ENCODE measurements at regions not wholly inside any gene's neighbourhood (a gene's known extent, or its start where the extent isn't known, plus 50 kb on each side); places are given as distances from the start of the nearest gene placed in this dataset.

DNA sequence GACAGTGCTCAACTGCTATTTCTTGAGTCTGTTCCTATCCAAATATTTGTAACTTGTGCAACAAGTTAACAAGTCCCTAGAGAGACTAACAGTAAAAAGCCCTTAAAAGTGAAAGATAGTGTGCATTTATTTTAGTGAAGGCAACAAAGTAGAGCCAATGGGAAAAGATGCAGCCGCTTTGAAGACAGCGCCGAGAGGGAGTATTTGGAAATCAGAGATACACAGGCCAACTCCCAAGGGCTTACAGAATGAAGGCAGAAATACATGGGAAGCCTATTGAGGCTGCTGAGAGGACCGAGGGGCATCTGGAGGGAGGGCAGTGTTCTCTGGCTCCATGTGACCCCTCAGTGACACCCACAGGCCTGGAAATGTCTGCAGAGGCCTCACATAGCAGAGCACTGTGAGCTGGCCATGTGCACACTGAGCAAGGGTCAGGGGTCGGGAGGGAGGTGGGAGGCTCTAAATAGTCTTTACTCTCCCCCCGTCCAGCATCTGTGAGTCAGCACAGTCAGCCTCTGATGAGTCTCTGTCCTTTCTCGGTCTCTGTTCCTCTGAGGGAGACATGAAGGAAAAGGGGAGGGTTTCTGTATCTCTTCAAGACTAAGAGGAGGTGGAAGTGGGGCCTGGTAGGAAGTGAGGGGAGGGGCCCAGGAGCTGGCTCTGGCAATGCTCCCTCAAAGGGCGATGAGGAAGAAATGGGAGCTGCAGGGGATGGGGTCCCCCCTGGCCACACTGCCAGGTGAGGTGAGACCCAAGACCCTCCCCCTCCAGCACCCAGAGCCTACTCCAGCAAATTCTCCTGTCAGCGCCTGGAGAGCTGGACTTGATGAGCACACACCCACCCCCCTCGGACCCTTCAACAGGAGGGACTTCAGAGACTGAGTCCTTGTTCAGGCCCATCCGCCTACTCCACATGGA is 133.6 kb downstream of the SP3 start:
- no peak overlapping the region for H3K4me3 ChIP-seq
- no peaks in the 10 kb centered on the region for H3K27me3 ChIP-seq
- H3K27ac ChIP-seq: peak overlapping the region in 1 of 4 donors; percentile 38
- no peaks in the 10 kb centered on the region for H3K36me3 ChIP-seq
- no peak for DNase-seq
- H3K9me3 ChIP-seq: no peaks in the 10 kb centered on the region
- H3K4me1 ChIP-seq: no peaks in the 10 kb centered on the region
- TF ChIP-seq, protein P1, sequence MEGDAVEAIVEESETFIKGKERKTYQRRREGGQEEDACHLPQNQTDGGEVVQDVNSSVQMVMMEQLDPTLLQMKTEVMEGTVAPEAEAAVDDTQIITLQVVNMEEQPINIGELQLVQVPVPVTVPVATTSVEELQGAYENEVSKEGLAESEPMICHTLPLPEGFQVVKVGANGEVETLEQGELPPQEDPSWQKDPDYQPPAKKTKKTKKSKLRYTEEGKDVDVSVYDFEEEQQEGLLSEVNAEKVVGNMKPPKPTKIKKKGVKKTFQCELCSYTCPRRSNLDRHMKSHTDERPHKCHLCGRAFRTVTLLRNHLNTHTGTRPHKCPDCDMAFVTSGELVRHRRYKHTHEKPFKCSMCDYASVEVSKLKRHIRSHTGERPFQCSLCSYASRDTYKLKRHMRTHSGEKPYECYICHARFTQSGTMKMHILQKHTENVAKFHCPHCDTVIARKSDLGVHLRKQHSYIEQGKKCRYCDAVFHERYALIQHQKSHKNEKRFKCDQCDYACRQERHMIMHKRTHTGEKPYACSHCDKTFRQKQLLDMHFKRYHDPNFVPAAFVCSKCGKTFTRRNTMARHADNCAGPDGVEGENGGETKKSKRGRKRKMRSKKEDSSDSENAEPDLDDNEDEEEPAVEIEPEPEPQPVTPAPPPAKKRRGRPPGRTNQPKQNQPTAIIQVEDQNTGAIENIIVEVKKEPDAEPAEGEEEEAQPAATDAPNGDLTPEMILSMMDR (IDR thresholded peaks at IDR 0.05): no peak
- TF ChIP-seq POLR2A (IDR thresholded peaks at IDR 0.05): no peak

DNA sequence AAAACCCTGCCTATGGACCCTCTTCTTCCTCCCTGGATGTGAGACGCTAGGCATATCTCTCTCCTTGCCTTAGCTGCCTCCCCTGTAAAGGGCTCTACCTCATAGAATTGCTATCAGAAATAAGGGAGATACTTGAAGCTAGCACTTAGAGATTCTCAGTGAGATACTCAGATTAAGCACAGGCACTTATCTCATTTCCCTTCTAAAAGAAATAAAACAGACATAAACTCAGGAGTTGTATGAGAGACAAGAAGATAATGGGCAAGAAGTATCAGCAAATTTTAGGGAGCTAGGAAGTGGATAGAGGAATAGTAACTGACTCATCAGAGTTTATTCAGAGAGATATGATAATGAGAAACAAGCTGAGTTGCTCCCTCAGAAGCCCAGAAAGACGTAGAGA is 131.0 kb downstream of the SP3 start:
- DNase-seq: no peak
- Histone ChIP-seq H3K4me1 (no peaks in the 10 kb centered on the region), H3K9me3 (no peaks in the 10 kb centered on the region), H3K27me3 (no peaks in the 10 kb centered on the region), H3K4me3 (no peak overlapping the region), H3K27ac (no peak overlapping the region), H3K36me3 (no peaks in the 10 kb centered on the region)
- no peak for TF ChIP-seq POLR2A (IDR thresholded peaks at IDR 0.05)
- TF ChIP-seq, protein P1 (IDR thresholded peaks at IDR 0.05): no peak

DNA sequence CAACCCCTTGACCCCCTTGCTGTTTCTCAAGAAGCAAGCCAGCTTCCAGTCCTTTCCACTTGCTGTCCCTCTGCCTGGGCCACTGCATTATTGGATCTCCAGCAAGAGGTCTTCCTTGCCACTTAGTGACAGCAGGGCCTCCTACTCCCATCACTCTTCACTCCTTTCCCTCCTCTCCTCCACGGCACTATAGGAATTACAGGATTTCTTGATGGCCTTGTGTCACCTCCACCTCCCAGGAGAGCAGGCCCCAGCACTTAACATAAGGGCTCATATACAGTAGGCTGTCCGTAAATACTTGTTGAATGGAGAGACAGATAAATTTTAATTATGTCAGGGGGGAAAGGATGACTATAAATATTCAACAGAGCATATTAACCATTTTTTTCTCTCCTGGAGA is 129.4 kb downstream of the SP3 start:
- no peaks in the 10 kb centered on the region for H3K27me3 ChIP-seq
- no peak for TF ChIP-seq POLR2A (IDR thresholded peaks at IDR 0.05)
- TF ChIP-seq, protein P1 (IDR thresholded peaks at IDR 0.05): no peak

DNA sequence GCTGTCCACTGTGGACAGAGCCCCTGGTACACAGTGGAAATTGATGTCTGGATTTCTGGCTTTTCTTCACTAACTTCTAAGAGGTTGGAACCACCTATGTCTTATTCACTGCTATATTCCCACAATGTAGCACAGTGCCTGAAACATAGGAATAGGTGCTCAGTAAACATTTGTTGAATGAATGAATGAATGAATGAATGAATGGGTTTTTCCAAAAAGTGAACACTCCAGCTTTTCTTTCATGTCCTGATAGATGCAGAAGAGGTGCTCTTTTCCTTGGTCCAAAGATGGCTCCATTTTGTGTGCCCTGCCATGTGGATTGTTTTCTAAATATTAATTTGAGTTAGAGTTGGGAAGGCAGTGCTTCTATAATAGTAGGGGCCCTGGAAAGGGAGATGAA is 124.1 kb downstream of the SP3 start:
- no peak for TF ChIP-seq POLR2A (IDR thresholded peaks at IDR 0.05)
- TF ChIP-seq, protein P1 (IDR thresholded peaks at IDR 0.05): no peak
- no peaks in the 10 kb centered on the region for H3K27me3 ChIP-seq
- H3K4me1 ChIP-seq: no peaks in the 10 kb centered on the region
- H3K27ac ChIP-seq: no peak overlapping the region
- H3K4me3 ChIP-seq: no peak overlapping the region
- no peak for DNase-seq
- no peaks in the 10 kb centered on the region for H3K9me3 ChIP-seq
- no peaks in the 10 kb centered on the region for H3K36me3 ChIP-seq

More for the DNA sequence above, 129.4 kb downstream of the SP3 start:
- H3K27ac ChIP-seq: no peak overlapping the region
- no peaks in the 10 kb centered on the region for H3K9me3 ChIP-seq
- H3K4me1 ChIP-seq: no peaks in the 10 kb centered on the region
- no peak overlapping the region for H3K4me3 ChIP-seq
- DNase-seq: no peak
- H3K36me3 ChIP-seq: no peaks in the 10 kb centered on the region

DNA sequence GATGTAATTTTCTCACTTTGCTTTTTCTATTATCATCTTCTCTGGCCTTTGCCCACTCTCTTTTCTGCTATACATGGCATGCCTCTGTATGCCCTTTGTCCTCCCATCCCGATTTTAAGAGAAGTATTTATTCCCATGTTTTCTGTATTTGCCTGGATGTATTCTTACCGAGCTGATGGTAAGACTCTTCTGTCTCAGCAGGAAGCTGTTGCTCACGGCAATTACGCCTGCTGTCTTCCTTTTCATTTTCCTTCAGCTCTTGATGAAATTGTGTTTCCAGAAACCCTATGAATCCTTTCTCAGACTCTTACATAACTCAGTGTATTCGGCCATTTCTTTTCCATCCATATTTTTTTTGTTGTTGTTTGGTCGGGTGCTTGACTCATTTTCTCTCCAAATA is 121.6 kb downstream of the SP3 start:
- no peak for TF ChIP-seq POLR2A (IDR thresholded peaks at IDR 0.05)
- TF ChIP-seq, protein P1 (IDR thresholded peaks at IDR 0.05): no peak
- no peak for DNase-seq
- no peaks in the 10 kb centered on the region for H3K36me3 ChIP-seq
- H3K4me3 ChIP-seq: no peak overlapping the region
- no peaks in the 10 kb centered on the region for H3K4me1 ChIP-seq
- H3K27ac ChIP-seq: no peak overlapping the region
- H3K27me3 ChIP-seq: no peaks in the 10 kb centered on the region
- no peaks in the 10 kb centered on the region for H3K9me3 ChIP-seq
